Neural cell (in vitro differentiated cells): ENCODE measurements at regions not wholly inside any gene's neighbourhood (a gene's known extent, or its start where the extent isn't known, plus 50 kb on each side); places are given as distances from the start of the nearest gene placed in this dataset.

Experiments used
- H2AFZ ChIP-seq: fragments of 200-600, 300-800 bp; sonication (generic), shearing (Covaris generic); 2 replicates; pipeline ENCODE4 v1.6.0; 2014; ENCODE audit warnings: low read depth, mild to moderate bottlenecking, antibody characterized with exemption, low read length, moderate library complexity
- H3F3A ChIP-seq: fragments of 200-600 bp; shearing (Covaris generic); 2 replicates; pipeline ENCODE4 v1.6.1; 2016; ENCODE audit warnings: mild to moderate bottlenecking, moderate library complexity, mixed read lengths, antibody characterized with exemption, low read length; ENCODE audit not compliant: insufficient read depth, poor library complexity, severe bottlenecking
- H3K27ac ChIP-seq: fragments of 200-600, 300-800 bp; sonication (generic), shearing (Covaris generic); 2 replicates; pipeline ENCODE4 v1.5.1; 2014; ENCODE audit warnings: mild to moderate bottlenecking, low read length, moderate library complexity
- H3K27me3 ChIP-seq: fragments of 300-800, 200-600 bp; sonication (generic), shearing (Covaris generic); 2 replicates; pipeline ENCODE4 v1.6.0; 2014; ENCODE audit warnings: mild to moderate bottlenecking, low read depth, low read length, moderate library complexity; ENCODE audit not compliant: insufficient read depth
- H3K36me3 ChIP-seq: fragments of 300-800, 200-600 bp; sonication (generic), shearing (Covaris generic); 2 replicates; pipeline ENCODE4 v1.5.1; 2014; ENCODE audit warnings: mild to moderate bottlenecking, antibody characterized with exemption, low read length, moderate library complexity; ENCODE audit not compliant: insufficient read depth
- H3K4me2 ChIP-seq: fragments of 300-800, 200-600 bp; sonication (generic), shearing (Covaris generic); 2 replicates; pipeline ENCODE4 v1.6.0; 2014; ENCODE audit warnings: mild to moderate bottlenecking, low read length
- H3K4me3 ChIP-seq: fragments of 300-800, 200-600 bp; sonication (generic), shearing (Covaris generic); 2 replicates; pipeline ENCODE4 v1.5.1; 2014; ENCODE audit warnings: mild to moderate bottlenecking, low read length, moderate library complexity
- H3K79me2 ChIP-seq: fragments of 200-600 bp; shearing (Covaris generic); replicated peaks from 2 replicates; pipeline ENCODE4 v1.6.0; 2014; ENCODE audit warnings: mild to moderate bottlenecking, low read length, moderate library complexity; ENCODE audit not compliant: insufficient read depth
- H3K9ac ChIP-seq: fragments of 300-800, 200-600 bp; sonication (generic), shearing (Covaris generic); 2 replicates; pipeline ENCODE4 v1.6.1; 2016; ENCODE audit warnings: mild to moderate bottlenecking, low read length, mixed read lengths
- H3K9me2 ChIP-seq: fragments of 200-600 bp; shearing (Covaris generic); 2 replicates; pipeline ENCODE4 v1.6.1; 2016; ENCODE audit warnings: mild to moderate bottlenecking, low read length, mixed read lengths; ENCODE audit not compliant: insufficient read depth
- H3K9me3 ChIP-seq: fragments of 200-600, 300-800 bp; sonication (generic), shearing (Covaris generic); 2 replicates; pipeline ENCODE4 v1.6.1; 2016; ENCODE audit warnings: mild to moderate bottlenecking, mixed run types, low read length, moderate library complexity, mixed read lengths
- H4K20me1 ChIP-seq: fragments of 200-600 bp; shearing (Covaris generic); 2 replicates; pipeline ENCODE4 v1.6.1; 2016; ENCODE audit warnings: mild to moderate bottlenecking, mixed run types; ENCODE audit not compliant: insufficient read depth
- EP300 ChIP-seq: fragments of 450-650 bp; conservative IDR thresholded peaks from 2 replicates; pipeline ENCODE4 v1.6.1; 2014; ENCODE audit warnings: antibody characterized with exemption, mild to moderate bottlenecking, moderate library complexity; ENCODE audit not compliant: poor library complexity, severe bottlenecking
- EZH2 ChIP-seq: fragments of 200-600, 300-800 bp; shearing (Covaris generic), sonication (generic); IDR thresholded peaks from 2 replicates; pipeline ENCODE4 v1.6.1; 2014; ENCODE audit warnings: antibody characterized with exemption, low read length, borderline replicate concordance, mild to moderate bottlenecking; ENCODE audit not compliant: insufficient read depth, poor library complexity, severe bottlenecking
- MXI1 ChIP-seq: fragments of 450-650 bp; conservative IDR thresholded peaks from 2 replicates; pipeline ENCODE4 v1.6.1; 2014; ENCODE audit warnings: antibody characterized with exemption, mild to moderate bottlenecking; ENCODE audit not compliant: poor library complexity, severe bottlenecking
- POLR2AphosphoS5 ChIP-seq: IDR thresholded peaks from 2 replicates; pipeline ENCODE4 v1.6.1; 2012
- RAD21 ChIP-seq: fragments of 450-650 bp; conservative IDR thresholded peaks from 2 replicates; pipeline ENCODE4 v1.6.1; 2014; ENCODE audit warnings: antibody characterized with exemption, mild to moderate bottlenecking, moderate library complexity
- SMC3 ChIP-seq: fragments of 450-650 bp; conservative IDR thresholded peaks from 2 replicates; pipeline ENCODE4 v1.6.1; 2014; ENCODE audit warnings: antibody characterized with exemption, mild to moderate bottlenecking, moderate library complexity; ENCODE audit not compliant: poor library complexity
- TAF1 ChIP-seq: IDR thresholded peaks from 2 replicates; pipeline ENCODE4 v1.6.1; 2012; ENCODE audit warnings: low read depth
- TF ChIP-seq, protein P1 (sequence below): IDR thresholded peaks from 2 replicates; pipeline ENCODE4 v1.6.1; 2012; ENCODE audit warnings: borderline replicate concordance
- TF ChIP-seq, protein P2 (sequence below): fragments of 450-650 bp; IDR thresholded peaks from 2 replicates; pipeline ENCODE4 v1.5.1; 2014; ENCODE audit warnings: antibody characterized with exemption, mild to moderate bottlenecking, moderate library complexity; ENCODE audit not compliant: poor library complexity, severe bottlenecking

DNA sequence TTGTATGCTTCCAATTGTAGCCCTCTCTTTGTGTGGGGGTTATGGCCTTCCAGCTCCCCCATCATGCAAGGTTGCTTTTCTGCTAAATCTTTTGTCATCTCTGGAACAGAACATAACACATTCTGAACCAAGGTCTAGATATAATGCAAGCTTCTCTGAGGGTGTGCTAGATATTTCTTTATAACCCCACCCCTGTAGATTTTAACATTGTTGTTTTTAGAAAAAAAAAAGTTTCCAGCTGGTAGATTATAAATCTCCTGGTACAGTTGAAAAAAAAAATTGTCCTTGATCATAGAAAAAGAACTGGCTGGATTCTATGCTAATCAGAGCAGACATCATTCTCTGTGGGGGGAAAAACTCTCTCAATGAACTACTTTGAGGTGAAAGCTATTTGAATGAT is 363.3 kb downstream of the METTL15 start:
- H4K20me1 ChIP-seq: no peaks in the 10 kb centered on the region

DNA sequence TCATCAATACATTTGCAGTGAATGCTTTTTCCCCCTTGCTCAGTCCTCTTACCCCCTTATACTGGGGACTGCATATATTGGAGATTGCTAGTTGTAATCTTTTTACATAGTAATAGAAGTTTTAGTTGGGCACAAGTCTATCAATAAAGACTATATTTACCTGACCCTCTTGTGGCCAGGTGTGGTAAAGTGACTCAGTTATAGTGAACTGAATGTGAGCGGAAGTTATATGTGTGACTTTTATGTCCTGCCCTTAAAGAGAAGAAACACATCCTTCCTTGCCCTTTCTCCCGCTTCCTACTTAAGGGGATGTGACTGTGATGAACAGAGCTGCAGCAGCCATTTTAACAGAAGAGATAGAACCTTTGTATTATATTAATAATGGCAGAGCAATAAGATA is 362.0 kb downstream of the METTL15 start:
- no peaks in the 10 kb centered on the region for H3K9me3 ChIP-seq
- no peaks in the 10 kb centered on the region for H3K79me2 ChIP-seq
- H3K4me3 ChIP-seq: no peak overlapping the region
- no peak overlapping the region for H2AFZ ChIP-seq
- H3K4me2 ChIP-seq: no peak overlapping the region
- no peaks in the 10 kb centered on the region for H3K9me2 ChIP-seq
- no peaks in the 10 kb centered on the region for H3K36me3 ChIP-seq
- no peak overlapping the region for H3K27ac ChIP-seq
- TF ChIP-seq SMC3 (no peak), RAD21 (no peak), POLR2AphosphoS5 (no peak)
- H4K20me1 ChIP-seq: no peaks in the 10 kb centered on the region
- no peaks in the 10 kb centered on the region for H3F3A ChIP-seq
- no peaks in the 10 kb centered on the region for H3K27me3 ChIP-seq
- no peak overlapping the region for H3K9ac ChIP-seq

More for the DNA sequence above, 363.3 kb downstream of the METTL15 start:
- no peaks in the 10 kb centered on the region for H3K27me3 ChIP-seq
- H3K36me3 ChIP-seq: no peaks in the 10 kb centered on the region
- H3K9me2 ChIP-seq: no peaks in the 10 kb centered on the region
- H3K4me3 ChIP-seq: no peak overlapping the region
- no peaks in the 10 kb centered on the region for H3F3A ChIP-seq
- H3K9ac ChIP-seq: no peak overlapping the region
- no peaks in the 10 kb centered on the region for H3K79me2 ChIP-seq
- TF ChIP-seq, protein P1, sequence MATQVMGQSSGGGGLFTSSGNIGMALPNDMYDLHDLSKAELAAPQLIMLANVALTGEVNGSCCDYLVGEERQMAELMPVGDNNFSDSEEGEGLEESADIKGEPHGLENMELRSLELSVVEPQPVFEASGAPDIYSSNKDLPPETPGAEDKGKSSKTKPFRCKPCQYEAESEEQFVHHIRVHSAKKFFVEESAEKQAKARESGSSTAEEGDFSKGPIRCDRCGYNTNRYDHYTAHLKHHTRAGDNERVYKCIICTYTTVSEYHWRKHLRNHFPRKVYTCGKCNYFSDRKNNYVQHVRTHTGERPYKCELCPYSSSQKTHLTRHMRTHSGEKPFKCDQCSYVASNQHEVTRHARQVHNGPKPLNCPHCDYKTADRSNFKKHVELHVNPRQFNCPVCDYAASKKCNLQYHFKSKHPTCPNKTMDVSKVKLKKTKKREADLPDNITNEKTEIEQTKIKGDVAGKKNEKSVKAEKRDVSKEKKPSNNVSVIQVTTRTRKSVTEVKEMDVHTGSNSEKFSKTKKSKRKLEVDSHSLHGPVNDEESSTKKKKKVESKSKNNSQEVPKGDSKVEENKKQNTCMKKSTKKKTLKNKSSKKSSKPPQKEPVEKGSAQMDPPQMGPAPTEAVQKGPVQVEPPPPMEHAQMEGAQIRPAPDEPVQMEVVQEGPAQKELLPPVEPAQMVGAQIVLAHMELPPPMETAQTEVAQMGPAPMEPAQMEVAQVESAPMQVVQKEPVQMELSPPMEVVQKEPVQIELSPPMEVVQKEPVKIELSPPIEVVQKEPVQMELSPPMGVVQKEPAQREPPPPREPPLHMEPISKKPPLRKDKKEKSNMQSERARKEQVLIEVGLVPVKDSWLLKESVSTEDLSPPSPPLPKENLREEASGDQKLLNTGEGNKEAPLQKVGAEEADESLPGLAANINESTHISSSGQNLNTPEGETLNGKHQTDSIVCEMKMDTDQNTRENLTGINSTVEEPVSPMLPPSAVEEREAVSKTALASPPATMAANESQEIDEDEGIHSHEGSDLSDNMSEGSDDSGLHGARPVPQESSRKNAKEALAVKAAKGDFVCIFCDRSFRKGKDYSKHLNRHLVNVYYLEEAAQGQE: no peak
- TF ChIP-seq MXI1 (no peak), EZH2 (no peak), RAD21 (no peak), SMC3 (no peak), POLR2AphosphoS5 (no peak), TAF1 (no peak), EP300 (no peak)
- TF ChIP-seq, protein P2, sequence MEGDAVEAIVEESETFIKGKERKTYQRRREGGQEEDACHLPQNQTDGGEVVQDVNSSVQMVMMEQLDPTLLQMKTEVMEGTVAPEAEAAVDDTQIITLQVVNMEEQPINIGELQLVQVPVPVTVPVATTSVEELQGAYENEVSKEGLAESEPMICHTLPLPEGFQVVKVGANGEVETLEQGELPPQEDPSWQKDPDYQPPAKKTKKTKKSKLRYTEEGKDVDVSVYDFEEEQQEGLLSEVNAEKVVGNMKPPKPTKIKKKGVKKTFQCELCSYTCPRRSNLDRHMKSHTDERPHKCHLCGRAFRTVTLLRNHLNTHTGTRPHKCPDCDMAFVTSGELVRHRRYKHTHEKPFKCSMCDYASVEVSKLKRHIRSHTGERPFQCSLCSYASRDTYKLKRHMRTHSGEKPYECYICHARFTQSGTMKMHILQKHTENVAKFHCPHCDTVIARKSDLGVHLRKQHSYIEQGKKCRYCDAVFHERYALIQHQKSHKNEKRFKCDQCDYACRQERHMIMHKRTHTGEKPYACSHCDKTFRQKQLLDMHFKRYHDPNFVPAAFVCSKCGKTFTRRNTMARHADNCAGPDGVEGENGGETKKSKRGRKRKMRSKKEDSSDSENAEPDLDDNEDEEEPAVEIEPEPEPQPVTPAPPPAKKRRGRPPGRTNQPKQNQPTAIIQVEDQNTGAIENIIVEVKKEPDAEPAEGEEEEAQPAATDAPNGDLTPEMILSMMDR: no peak
- H3K4me2 ChIP-seq: no peak overlapping the region
- H2AFZ ChIP-seq: no peak overlapping the region
- no peaks in the 10 kb centered on the region for H3K9me3 ChIP-seq
- no peak overlapping the region for H3K27ac ChIP-seq

DNA sequence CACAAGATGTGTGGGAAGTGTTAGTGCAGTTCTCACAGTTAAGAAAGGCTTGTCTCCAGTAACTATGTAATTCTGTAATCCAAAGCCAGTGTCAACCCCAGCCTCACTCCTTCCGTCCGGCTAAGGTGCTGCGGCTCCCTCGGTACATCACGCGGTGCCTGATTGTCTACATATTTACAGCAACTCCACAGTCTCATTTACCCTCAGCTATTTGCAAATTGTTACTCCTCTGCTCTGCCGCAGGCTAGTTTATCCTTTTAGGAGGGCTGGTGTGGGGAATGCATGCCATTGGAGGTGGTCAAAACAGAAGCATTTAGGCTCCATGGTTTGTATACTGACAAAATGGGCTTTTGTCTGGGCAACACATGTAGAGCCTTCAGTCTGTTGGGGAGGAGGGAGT is 358.3 kb downstream of the METTL15 start:
- no peaks in the 10 kb centered on the region for H3K9me2 ChIP-seq
- TF ChIP-seq EP300 (no peak), MXI1 (no peak), SMC3 (no peak), RAD21 (no peak), EZH2 (no peak), TAF1 (no peak), POLR2AphosphoS5 (no peak)
- TF ChIP-seq, protein P2: no peak
- TF ChIP-seq, protein P1: no peak

More for the DNA sequence above, 358.3 kb downstream of the METTL15 start:
- Histone ChIP-seq H3F3A (no peaks in the 10 kb centered on the region), H4K20me1 (no peaks in the 10 kb centered on the region), H3K27me3 (no peaks in the 10 kb centered on the region), H3K4me2 (no peak overlapping the region), H3K36me3 (no peaks in the 10 kb centered on the region), H3K4me3 (no peak overlapping the region), H3K9ac (no peak overlapping the region), H3K9me3 (no peaks in the 10 kb centered on the region), H3K27ac (no peak overlapping the region), H2AFZ (no peak overlapping the region), H3K79me2 (no peaks in the 10 kb centered on the region)
